ENCODE measurements at regions not wholly inside any gene's neighbourhood (a gene's known extent, or its start where the extent isn't known, plus 50 kb on each side); places are given as distances from the start of the nearest gene placed in this dataset.

GRCh38 chr4:187770345-187770744 lies 225.2 kb upstream of the ZFP42 start:
- H3K9me3 Mint-ChIP-seq (ENCODE audit: insufficient read depth): peaks cover 5% of the 10 kb centered on the region
- DNase-seq (no peak), ATAC-seq (ENCODE audit: low read depth) (no peak)
- no peak overlapping the region for H3K27ac Mint-ChIP-seq
- no peak for TF ChIP-seq EZH2 (IDR thresholded peaks at IDR 0.05; ENCODE audit: borderline replicate concordance, insufficient read depth, low read depth, low read length, poor library complexity, severe bottlenecking)
- TF ChIP-seq, protein P1, sequence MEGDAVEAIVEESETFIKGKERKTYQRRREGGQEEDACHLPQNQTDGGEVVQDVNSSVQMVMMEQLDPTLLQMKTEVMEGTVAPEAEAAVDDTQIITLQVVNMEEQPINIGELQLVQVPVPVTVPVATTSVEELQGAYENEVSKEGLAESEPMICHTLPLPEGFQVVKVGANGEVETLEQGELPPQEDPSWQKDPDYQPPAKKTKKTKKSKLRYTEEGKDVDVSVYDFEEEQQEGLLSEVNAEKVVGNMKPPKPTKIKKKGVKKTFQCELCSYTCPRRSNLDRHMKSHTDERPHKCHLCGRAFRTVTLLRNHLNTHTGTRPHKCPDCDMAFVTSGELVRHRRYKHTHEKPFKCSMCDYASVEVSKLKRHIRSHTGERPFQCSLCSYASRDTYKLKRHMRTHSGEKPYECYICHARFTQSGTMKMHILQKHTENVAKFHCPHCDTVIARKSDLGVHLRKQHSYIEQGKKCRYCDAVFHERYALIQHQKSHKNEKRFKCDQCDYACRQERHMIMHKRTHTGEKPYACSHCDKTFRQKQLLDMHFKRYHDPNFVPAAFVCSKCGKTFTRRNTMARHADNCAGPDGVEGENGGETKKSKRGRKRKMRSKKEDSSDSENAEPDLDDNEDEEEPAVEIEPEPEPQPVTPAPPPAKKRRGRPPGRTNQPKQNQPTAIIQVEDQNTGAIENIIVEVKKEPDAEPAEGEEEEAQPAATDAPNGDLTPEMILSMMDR (IDR thresholded peaks at IDR 0.05): no peak
- Histone ChIP-seq H3K4me3 (ENCODE audit: control extremely low read depth in 1 of 5, extremely low read depth in 1 of 5, insufficient read depth in 1 of 5, low read depth in 2 of 5, low read length in 4 of 5) (no peak overlapping the region), H3K4me1 (ENCODE audit: control insufficient read depth in 2 of 2, insufficient read depth in 2 of 2, low read length in 2 of 2) (no peaks in the 10 kb centered on the region), H3K79me2 (ENCODE audit: control insufficient read depth, insufficient read depth, low read length) (no peaks in the 10 kb centered on the region), H3K9ac (ENCODE audit: low read length) (no peak overlapping the region), H3K36me3 (replicated peaks in 1 of 2; ENCODE audit: control extremely low read depth in 1 of 2, control insufficient read depth in 1 of 2, extremely low read depth in 1 of 2, insufficient read depth in 2 of 2, low read length in 1 of 2) (no peaks in the 10 kb centered on the region), H2AFZ (ENCODE audit: insufficient read depth, low read depth, low read length, poor library complexity, severe bottlenecking) (no peak overlapping the region), H3K9me3 (ENCODE audit: control extremely low read depth in 1 of 3, control insufficient read depth in 2 of 3, insufficient read depth in 1 of 3, low read length in 2 of 3) (peaks cover 0 to 2% (median 0%) of the 10 kb centered on the region in 3 donors), H4K20me1 (ENCODE audit: control insufficient read depth, insufficient read depth, low read length, poor library complexity, severe bottlenecking) (no peaks in the 10 kb centered on the region), H3K27me3 (replicated peaks in 1 of 4; ENCODE audit: control extremely low read depth in 1 of 4, control insufficient read depth in 3 of 4, insufficient read depth in 4 of 4, low read length in 3 of 4) (no peaks in the 10 kb centered on the region), H3K4me2 (replicated peaks; ENCODE audit: low read depth, low read length, poor library complexity, severe bottlenecking) (no peak overlapping the region), H3K27ac (ENCODE audit: low read length in 2 of 2) (no peak overlapping the region)
- CTCF ChIA-PET: no interaction called here
- intact Hi-C loops (cut with micrococcal nuclease): no loop called here
- H3K4me3 Mint-ChIP-seq: no peak overlapping the region
- H3K4me1 Mint-ChIP-seq: no peaks in the 10 kb centered on the region
- POLR2A ChIA-PET: no interaction called here
- 89% methylated on average over 8 of the region's 8 CpGs for WGBS (ENCODE audit: insufficient coverage)
- H3K27me3 Mint-ChIP-seq: no peaks in the 10 kb centered on the region

DNA sequence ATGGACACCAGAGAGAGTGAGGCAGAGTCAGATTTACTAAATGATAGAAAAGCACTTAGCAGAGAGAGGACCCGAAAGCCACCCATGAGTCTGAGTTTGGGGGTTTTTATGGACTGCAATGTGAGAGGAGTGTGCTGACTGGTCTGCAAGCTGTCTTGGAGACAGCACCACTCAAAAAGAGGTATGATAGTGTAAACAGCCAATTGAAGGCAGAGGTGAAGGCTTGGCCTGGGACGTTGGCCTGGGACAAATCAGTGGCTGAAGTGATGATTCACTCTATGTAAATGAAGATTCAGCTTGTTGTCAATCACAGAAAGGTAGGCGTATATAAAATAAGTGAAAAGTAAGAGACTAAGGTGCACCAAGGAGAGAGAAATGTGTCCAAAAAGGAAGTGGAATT lies 217.6 kb upstream of the ZFP42 start:
- Histone ChIP-seq H3K4me3 (ENCODE audit: control extremely low read depth in 1 of 5, extremely low read depth in 1 of 5, insufficient read depth in 1 of 5, low read depth in 2 of 5, low read length in 4 of 5) (no peak overlapping the region), H3K9me3 (ENCODE audit: control extremely low read depth in 1 of 3, control insufficient read depth in 2 of 3, insufficient read depth in 1 of 3, low read length in 2 of 3) (peaks cover 0 to 3% (median 2%) of the 10 kb centered on the region in 3 donors), H3K4me1 (ENCODE audit: control insufficient read depth in 2 of 2, insufficient read depth in 2 of 2, low read length in 2 of 2) (no peaks in the 10 kb centered on the region), H3K79me2 (ENCODE audit: control insufficient read depth, insufficient read depth, low read length) (no peaks in the 10 kb centered on the region), H3K9ac (ENCODE audit: low read length) (no peak overlapping the region), H3K27ac (ENCODE audit: low read length in 2 of 2) (no peak overlapping the region), H2AFZ (ENCODE audit: insufficient read depth, low read depth, low read length, poor library complexity, severe bottlenecking) (no peak overlapping the region), H3K4me2 (replicated peaks; ENCODE audit: low read depth, low read length, poor library complexity, severe bottlenecking) (no peak overlapping the region), H3K27me3 (replicated peaks in 1 of 4; ENCODE audit: control extremely low read depth in 1 of 4, control insufficient read depth in 3 of 4, insufficient read depth in 4 of 4, low read length in 3 of 4) (no peaks in the 10 kb centered on the region), H4K20me1 (ENCODE audit: control insufficient read depth, insufficient read depth, low read length, poor library complexity, severe bottlenecking) (no peaks in the 10 kb centered on the region), H3K36me3 (replicated peaks in 1 of 2; ENCODE audit: control extremely low read depth in 1 of 2, control insufficient read depth in 1 of 2, extremely low read depth in 1 of 2, insufficient read depth in 2 of 2, low read length in 1 of 2) (no peaks in the 10 kb centered on the region)
- H3K4me1 Mint-ChIP-seq: no peaks in the 10 kb centered on the region
- ATAC-seq (ENCODE audit: low read depth) (no peak), DNase-seq (no peak)
- H3K9me3 Mint-ChIP-seq (ENCODE audit: insufficient read depth): peaks cover 11% of the 10 kb centered on the region
- intact Hi-C loops (cut with micrococcal nuclease): no loop called here
- TF ChIP-seq, protein P1 (IDR thresholded peaks at IDR 0.05): no peak
- no peak for TF ChIP-seq EZH2 (IDR thresholded peaks at IDR 0.05; ENCODE audit: borderline replicate concordance, insufficient read depth, low read depth, low read length, poor library complexity, severe bottlenecking)
- POLR2A ChIA-PET: no interaction called here
- CTCF ChIA-PET: no interaction called here
- H3K27me3 Mint-ChIP-seq: no peaks in the 10 kb centered on the region
- H3K27ac Mint-ChIP-seq: no peak overlapping the region
- H3K4me3 Mint-ChIP-seq: no peak overlapping the region
- WGBS (ENCODE audit: insufficient coverage): 86% methylated on average over 2 of the region's 3 CpGs

Data from B cell (primary cell).